HCT116 (cell line): ENCODE measurements at regions not wholly inside any gene's neighbourhood (a gene's known extent, or its start where the extent isn't known, plus 50 kb on each side); places are given as distances from the start of the nearest gene placed in this dataset.

ENCODE experiments used
- ATAC-seq: fragments of 200-7000 bp; cut with Tn5 transposase; 2 replicates; pipeline ENCODE4 v1.9.1; 2020; ENCODE audit warnings: mild to moderate bottlenecking, moderate library complexity
- BruUV-seq: library from RNA; stranded (reverse); fragments of 400-500 nt; replicated peaks from 2 replicates; lab custom pipeline; 2021; lab: Mats Ljungman, UMichigan
- CTCF ChIA-PET: fragments of 300-600 bp; sonication (Branson Sonifier 250); formaldehyde crosslinking; loops from one replicate; lab custom pipeline; 2021; ENCODE audit warnings: antibody characterized with exemption; lab: Charles Lee
- POLR2A ChIA-PET: fragments of 300-600, 350-600 bp; sonication (Branson Sonifier 250); formaldehyde crosslinking; loops from one replicate; lab custom pipeline; 2021; ENCODE audit warnings: antibody characterized with exemption; lab: Charles Lee
- RAD21 ChIA-PET, 2 experiments: fragments of 300-600 bp; sonication (Branson Sonifier 250); formaldehyde crosslinking; loops; one replicate each; lab custom pipeline; 2023; ENCODE audit warnings: low total read pairs in 2 of 2; ENCODE audit not compliant: uncharacterized antibody in 2 of 2, unreplicated experiment in 2 of 2, low non-redundant PET in 1 of 2; lab: Charles Lee
- DNase-seq: peaks from one replicate; pipeline ENCODE4 v3.0.0-alpha.2; 2010; ENCODE audit warnings: low read depth, low spot score
- H2AFZ ChIP-seq: fragments of 200-600 bp; shearing (Covaris generic), sonication (generic); 2 replicates; pipeline ENCODE4 v1.6.1; 2017; ENCODE audit warnings: low read depth, mixed run types, mixed read lengths, antibody characterized with exemption, low read length; ENCODE audit not compliant: poor library complexity, severe bottlenecking
- H3K27ac ChIP-seq: 2 replicates; pipeline ENCODE4 v1.5.1; 2012; ENCODE audit warnings: low read depth, low read length
- H3K27me3 ChIP-seq: fragments of 200-600 bp; sonication (generic); 2 replicates; pipeline ENCODE4 v1.6.1; 2016; ENCODE audit warnings: mixed run types, low read length, mixed read lengths; ENCODE audit not compliant: insufficient read depth
- H3K36me3 ChIP-seq, 2 experiments: fragments of 200-500 bp in 1 of 2; fragments of 200-600 bp in 1 of 2; sonication (Bioruptor generic) in 1 of 2; sonication (generic) in 1 of 2; 2 replicates each; pipeline versions ENCODE4 v1.5.1 to v1.6.1; 2014 to 2016; ENCODE audit warnings: low read length in 2 of 2, inconsistent platforms in 1 of 2, mixed read lengths in 1 of 2, mixed run types in 1 of 2; ENCODE audit not compliant: insufficient read depth in 2 of 2, control insufficient read depth in 1 of 2
- H3K4me1 ChIP-seq, 2 experiments: fragments of 200-600 bp in 1 of 2; sonication (generic) in 1 of 2; 2 replicates each; pipeline versions ENCODE4 v1.5.1 to v1.6.1; 2012 to 2017; ENCODE audit warnings: low read length in 2 of 2, inconsistent platforms in 1 of 2, mild to moderate bottlenecking in 1 of 2, mixed read lengths in 1 of 2, mixed run types in 1 of 2, moderate library complexity in 1 of 2; ENCODE audit not compliant: insufficient read depth in 2 of 2, control insufficient read depth in 1 of 2
- H3K4me2 ChIP-seq: fragments of 200-600 bp; sonication (generic); 2 replicates; pipeline ENCODE4 v1.6.1; 2017; ENCODE audit warnings: mixed run types, low read length, mixed read lengths
- H3K4me3 ChIP-seq, 2 experiments: fragments of 200-600 bp in 1 of 2; sonication (generic) in 1 of 2; replicated peaks in 1 of 2; 2 replicates each; pipeline ENCODE4 v1.5.1; 2011 to 2016; ENCODE audit warnings: low read length in 2 of 2, control low read depth in 1 of 2, low read depth in 1 of 2, mild to moderate bottlenecking in 1 of 2, mixed read lengths in 1 of 2, mixed run types in 1 of 2
- H3K79me2 ChIP-seq: fragments of 200-600 bp; sonication (generic); 2 replicates; pipeline ENCODE4 v1.6.1; 2017; ENCODE audit warnings: mild to moderate bottlenecking, mixed run types, low read length, moderate library complexity, mixed read lengths; ENCODE audit not compliant: insufficient read depth
- H3K9ac ChIP-seq: fragments of 200-600 bp; sonication (generic); 2 replicates; pipeline ENCODE4 v1.6.1; 2016; ENCODE audit warnings: low read length, mixed read lengths
- H3K9me2 ChIP-seq: fragments of 200-600 bp; sonication (generic), shearing (Covaris generic); 2 replicates; pipeline ENCODE4 v1.6.1; 2017; ENCODE audit warnings: mixed run types, mild to moderate bottlenecking, moderate library complexity; ENCODE audit not compliant: insufficient read depth
- H3K9me3 ChIP-seq, 2 experiments: fragments of 200-500 bp in 1 of 2; fragments of 200-600 bp in 1 of 2; sonication (Bioruptor generic) in 1 of 2; sonication (generic) in 1 of 2; 2 replicates each; pipeline ENCODE4 v1.6.1; 2014 to 2017; ENCODE audit warnings: low read length in 2 of 2, mixed read lengths in 2 of 2, inconsistent platforms in 1 of 2, low read depth in 1 of 2, mild to moderate bottlenecking in 1 of 2, mixed run types in 1 of 2, moderate library complexity in 1 of 2; ENCODE audit not compliant: control insufficient read depth in 1 of 2, insufficient read depth in 1 of 2
- H4K20me1 ChIP-seq: fragments of 200-600 bp; sonication (generic), shearing (Covaris generic); 2 replicates; pipeline ENCODE4 v1.6.1; 2017; ENCODE audit warnings: mixed run types, mild to moderate bottlenecking, moderate library complexity; ENCODE audit not compliant: insufficient read depth
- JUND ChIP-seq: IDR thresholded peaks from 2 replicates; pipeline ENCODE4 v1.6.1; 2012
- MAX ChIP-seq: IDR thresholded peaks from 2 replicates; pipeline ENCODE4 v1.6.1; 2012
- SIN3A ChIP-seq: IDR thresholded peaks from 2 replicates; pipeline ENCODE4 v1.6.1; 2012; ENCODE audit warnings: low read depth
- intact Hi-C: fragments of 100-400 bp; cut with micrococcal nuclease; formaldehyde crosslinking; loops from 2 replicates; pipeline ENCODE4 v1.10.0; 2022

GRCh38 chr2:84251651-84252302 is 207.3 kb downstream of the SUCLG1 start:
- no peak overlapping the region for H3K4me2 ChIP-seq
- H3K4me1 ChIP-seq = no peaks in the 10 kb centered on the region
- RAD21 ChIA-PET = no interaction called here
- POLR2A ChIA-PET = no interaction called here
- ATAC-seq = no peak
- no peaks in the 10 kb centered on the region for H4K20me1 ChIP-seq
- no peak overlapping the region for H3K27ac ChIP-seq
- H3K4me3 ChIP-seq = no peak overlapping the region
- no peaks in the 10 kb centered on the region for H3K9me2 ChIP-seq
- no peak for TF ChIP-seq SIN3A
- intact Hi-C loops = no loop called here
- DNase-seq = no peak
- no peaks in the 10 kb centered on the region for H3K36me3 ChIP-seq
- no peaks in the 10 kb centered on the region for H3K79me2 ChIP-seq
- H2AFZ ChIP-seq = no peak overlapping the region
- no peak overlapping the region for H3K9ac ChIP-seq
- no peaks in the 10 kb centered on the region for H3K9me3 ChIP-seq
- CTCF ChIA-PET = no interaction called here
- no TSS peak for BruUV-seq
- H3K27me3 ChIP-seq = no peaks in the 10 kb centered on the region

GRCh38 chr2:84249140-84249539 is 209.9 kb downstream of the SUCLG1 start:
- H2AFZ ChIP-seq = no peak overlapping the region
- DNase-seq (no peak), ATAC-seq (no peak)
- H3K4me2 ChIP-seq = no peak overlapping the region
- ChIA-PET POLR2A (no interaction called here), RAD21 (no interaction called here), CTCF (no interaction called here)
- no TSS peak for BruUV-seq
- H3K4me3 ChIP-seq = no peak overlapping the region
- H3K9me3 ChIP-seq = no peaks in the 10 kb centered on the region
- no peaks in the 10 kb centered on the region for H3K36me3 ChIP-seq
- no peaks in the 10 kb centered on the region for H4K20me1 ChIP-seq
- no peaks in the 10 kb centered on the region for H3K9me2 ChIP-seq
- no peak overlapping the region for H3K27ac ChIP-seq
- H3K9ac ChIP-seq = no peak overlapping the region
- no peaks in the 10 kb centered on the region for H3K79me2 ChIP-seq
- TF ChIP-seq MAX = no peak
- TF ChIP-seq JUND = no peak
- H3K4me1 ChIP-seq = no peaks in the 10 kb centered on the region
- H3K27me3 ChIP-seq = no peaks in the 10 kb centered on the region
- intact Hi-C loops = no loop called here
